ENCODE measurements at regions not wholly inside any gene's neighbourhood (a gene's known extent, or its start where the extent isn't known, plus 50 kb on each side); places are given as distances from the start of the nearest gene placed in this dataset.

DNA sequence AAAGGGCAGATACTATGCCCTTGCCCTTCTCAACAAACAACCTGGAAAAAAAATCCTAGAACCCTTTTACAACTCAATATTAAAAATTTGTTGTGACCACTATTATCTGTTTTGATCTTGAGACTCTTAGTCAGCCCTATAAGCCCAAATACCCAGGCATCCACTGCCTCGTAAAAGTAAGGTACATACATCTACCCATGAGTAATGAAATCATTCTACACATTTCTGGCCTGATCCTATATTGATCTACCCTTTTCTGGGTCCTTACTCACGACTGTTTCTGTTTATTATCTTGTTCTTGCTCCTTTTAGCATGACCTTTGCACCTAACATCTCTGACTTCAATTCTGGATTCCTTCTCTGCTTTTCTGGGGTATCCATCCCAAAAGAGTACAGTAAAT is 56.8 kb downstream of the SCG2 start (continued):
- TF ChIP-seq ZNF350 (CRISPR knock-in tag; IDR thresholded peaks at IDR 0.05; ENCODE audit: borderline replicate concordance, low read depth), result no peak

DNA sequence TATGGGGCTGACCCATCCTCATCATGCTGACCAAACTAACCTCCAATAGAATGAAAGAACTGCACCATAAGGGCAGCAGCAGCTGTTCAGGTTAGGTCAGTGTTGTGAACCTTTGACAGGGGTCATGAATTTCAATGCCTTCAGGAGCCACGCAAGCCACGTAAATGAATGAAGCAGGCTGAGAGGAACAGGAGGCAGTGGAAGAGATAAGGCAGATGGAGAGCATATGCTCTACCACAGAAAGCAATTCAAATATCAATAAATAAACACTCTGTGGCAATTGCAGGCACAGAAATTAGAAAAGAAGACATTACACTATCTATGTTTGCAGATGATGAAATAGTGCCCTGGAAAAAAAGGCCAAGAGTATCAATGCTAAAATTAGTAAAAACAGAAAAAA is 56.3 kb downstream of the SCG2 start:
- Histone ChIP-seq H3K4me1 (ENCODE audit: insufficient read depth, low read length) (no peaks in the 10 kb centered on the region), H2AFZ (ENCODE audit: low read length) (no peak overlapping the region), H3K4me2 (ENCODE audit: low read depth, low read length) (no peak overlapping the region), H3K27me3 (ENCODE audit: control insufficient read depth in 1 of 2, insufficient read depth in 2 of 2, low read length in 2 of 2) (no peaks in the 10 kb centered on the region), H3K9ac (ENCODE audit: insufficient read depth, low read depth, low read length) (no peak overlapping the region), H3K27ac (ENCODE audit: extremely low read length, insufficient read depth, low read length) (no peak overlapping the region), H4K20me1 (ENCODE audit: insufficient read depth, low read length) (no peaks in the 10 kb centered on the region), H3K4me3 (replicated peaks in 1 of 3; ENCODE audit: insufficient read depth in 1 of 3, low read depth in 2 of 3, low read length in 3 of 3) (no peak overlapping the region), H3K9me3 (ENCODE audit: low read length) (no peaks in the 10 kb centered on the region), H3K36me3 (replicated peaks in 1 of 2; ENCODE audit: control insufficient read depth in 1 of 2, insufficient read depth in 2 of 2, low read length in 2 of 2) (no peaks in the 10 kb centered on the region), H3K79me2 (ENCODE audit: insufficient read depth, low read length) (no peaks in the 10 kb centered on the region)
- POLR2A ChIA-PET, result no interaction called here
- WGBS (ENCODE audit: low lambda C conversion rate), result 0% methylated on average over 2 of the region's 2 CpGs
- ATAC-seq, result no peak
- DNase-seq (ENCODE audit: low spot score), result no peak
- FAIRE-seq, result no peak
- TF ChIP-seq, protein P1, sequence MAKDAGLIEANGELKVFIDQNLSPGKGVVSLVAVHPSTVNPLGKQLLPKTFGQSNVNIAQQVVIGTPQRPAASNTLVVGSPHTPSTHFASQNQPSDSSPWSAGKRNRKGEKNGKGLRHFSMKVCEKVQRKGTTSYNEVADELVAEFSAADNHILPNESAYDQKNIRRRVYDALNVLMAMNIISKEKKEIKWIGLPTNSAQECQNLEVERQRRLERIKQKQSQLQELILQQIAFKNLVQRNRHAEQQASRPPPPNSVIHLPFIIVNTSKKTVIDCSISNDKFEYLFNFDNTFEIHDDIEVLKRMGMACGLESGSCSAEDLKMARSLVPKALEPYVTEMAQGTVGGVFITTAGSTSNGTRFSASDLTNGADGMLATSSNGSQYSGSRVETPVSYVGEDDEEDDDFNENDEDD (CRISPR knock-in tag; IDR thresholded peaks at IDR 0.05; ENCODE audit: borderline replicate concordance), result no peak
- TF ChIP-seq CEBPB (IDR thresholded peaks at IDR 0.05; ENCODE audit: borderline replicate concordance, low read depth, low read length), result peak; percentile 5; the same call in 1 of the 2 replicates
- intact Hi-C loops (cut with micrococcal nuclease; ENCODE audit: unreplicated experiment), result no loop called here
- in situ Hi-C loops (cut with HindIII; ENCODE audit: extremely low pct_ligation_motif_present, low pct_unique_long_range_greater_than_20kb), result no loop called here
- CTCF ChIA-PET (ENCODE audit: low intra/inter-chr PET ratio, low total read pairs), result no interaction called here
- no TSS peak for BruUV-seq (replicated peaks)

Small RNAs in the stretch of these regions (small RNA-seq; reads per million reads assigned to genes)
- gene HIGD1AP4 (ENCODE audit: insufficient read depth in 2 of 3, insufficient read length in 3 of 3, low read depth in 2 of 3, low replicate concordance in 1 of 3) (0 reads per million in 3 experiments), gene RN7SL807P (ENCODE audit: insufficient read depth in 2 of 3, insufficient read length in 3 of 3, low read depth in 2 of 3, low replicate concordance in 1 of 3) (0 reads per million in 3 experiments)

All from HepG2 (cell line).